Suprapubic skin (tissue), 3 donors: ENCODE measurements at regions not wholly inside any gene's neighbourhood (a gene's known extent, or its start where the extent isn't known, plus 50 kb on each side); places are given as distances from the start of the nearest gene placed in this dataset.

ENCODE experiments used
- POLR2A ChIP-seq, 2 donors: fragments of 450-650 bp; IDR thresholded peaks; one replicate each; pipeline ENCODE4 v1.6.1; 2017; ENCODE audit warnings: antibody characterized with exemption in 2 of 2, mild to moderate bottlenecking in 2 of 2, moderate library complexity in 2 of 2
- TF ChIP-seq, protein P1 (sequence below), 2 donors: fragments of 200-600 bp in 1 of 2; fragments of 450-650 bp in 1 of 2; sonication (generic) in 1 of 2; IDR thresholded peaks; one replicate each; pipeline ENCODE4 v1.5.1; 2016 to 2019; ENCODE audit warnings: antibody characterized with exemption in 2 of 2, mild to moderate bottlenecking in 1 of 2, moderate library complexity in 1 of 2

DNA sequence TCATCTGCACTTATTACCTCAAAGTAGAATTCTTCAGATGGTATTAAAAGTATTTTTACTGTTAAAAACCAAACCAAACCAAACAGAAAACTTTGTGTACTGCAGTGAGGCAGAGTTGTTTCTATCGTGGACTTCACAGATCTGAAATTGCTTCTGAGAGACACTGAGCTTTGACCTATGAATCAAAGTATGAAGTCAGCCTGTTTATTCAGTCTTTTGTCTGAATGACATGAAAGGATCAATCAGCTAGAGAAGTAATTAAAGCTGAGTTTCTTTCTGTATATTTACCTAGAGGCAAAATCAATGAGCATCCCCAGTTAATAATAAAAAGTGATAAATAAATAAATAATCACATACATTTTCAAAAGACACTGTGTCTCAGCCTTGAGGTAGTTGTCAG lies 2121.0 kb downstream of the PCDH7 start:
- TF ChIP-seq POLR2A (IDR thresholded peaks at IDR 0.05): no peak
- TF ChIP-seq, protein P1, sequence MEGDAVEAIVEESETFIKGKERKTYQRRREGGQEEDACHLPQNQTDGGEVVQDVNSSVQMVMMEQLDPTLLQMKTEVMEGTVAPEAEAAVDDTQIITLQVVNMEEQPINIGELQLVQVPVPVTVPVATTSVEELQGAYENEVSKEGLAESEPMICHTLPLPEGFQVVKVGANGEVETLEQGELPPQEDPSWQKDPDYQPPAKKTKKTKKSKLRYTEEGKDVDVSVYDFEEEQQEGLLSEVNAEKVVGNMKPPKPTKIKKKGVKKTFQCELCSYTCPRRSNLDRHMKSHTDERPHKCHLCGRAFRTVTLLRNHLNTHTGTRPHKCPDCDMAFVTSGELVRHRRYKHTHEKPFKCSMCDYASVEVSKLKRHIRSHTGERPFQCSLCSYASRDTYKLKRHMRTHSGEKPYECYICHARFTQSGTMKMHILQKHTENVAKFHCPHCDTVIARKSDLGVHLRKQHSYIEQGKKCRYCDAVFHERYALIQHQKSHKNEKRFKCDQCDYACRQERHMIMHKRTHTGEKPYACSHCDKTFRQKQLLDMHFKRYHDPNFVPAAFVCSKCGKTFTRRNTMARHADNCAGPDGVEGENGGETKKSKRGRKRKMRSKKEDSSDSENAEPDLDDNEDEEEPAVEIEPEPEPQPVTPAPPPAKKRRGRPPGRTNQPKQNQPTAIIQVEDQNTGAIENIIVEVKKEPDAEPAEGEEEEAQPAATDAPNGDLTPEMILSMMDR (IDR thresholded peaks at IDR 0.05): no peak
